Activated T-cell treated with anti-CD3 and anti-CD28 coated beads, Interleukin-2, amount 50 U/mL, for 72 hours (primary cell): ENCODE measurements at regions not wholly inside any gene's neighbourhood (a gene's known extent, or its start where the extent isn't known, plus 50 kb on each side); places are given as distances from the start of the nearest gene placed in this dataset.

Experiments
- ATAC-seq, 2 donors: fragments of 150-1000 bp; cut with Tn5 transposase; replicated peaks in 1 of 2; 2 replicates each; pipeline ENCODE4 v1.10.0; 2021; ENCODE audit warnings: moderate library complexity in 2 of 2, mild to moderate bottlenecking in 1 of 2
- DNase-seq, 2 donors: peaks; one replicate each; pipeline ENCODE4 v3.0.0; 2021 to 2022; ENCODE audit warnings: mixed read lengths in 1 of 2
- H3K27ac Mint-ChIP-seq: one replicate; pipeline ENCODE4 v1.8.0; 2022; ENCODE audit warnings: mild to moderate bottlenecking, moderate library complexity, mixed read lengths
- H3K27me3 Mint-ChIP-seq: one replicate; pipeline ENCODE4 v1.8.0; 2022; ENCODE audit warnings: low read depth, mixed read lengths
- H3K36me3 Mint-ChIP-seq, 2 donors: one replicate each; pipeline ENCODE4 v1.8.0; 2022; ENCODE audit warnings: mixed read lengths in 2 of 2, mild to moderate bottlenecking in 1 of 2; ENCODE audit not compliant: insufficient read depth in 2 of 2
- H3K4me1 Mint-ChIP-seq: one replicate; pipeline ENCODE4 v1.8.0; 2022; ENCODE audit warnings: low read depth, mixed read lengths
- H3K4me3 Mint-ChIP-seq, 2 donors: one replicate each; pipeline ENCODE4 v1.8.0; 2022; ENCODE audit warnings: mild to moderate bottlenecking in 2 of 2, mixed read lengths in 2 of 2, moderate library complexity in 2 of 2
- H3K9me3 Mint-ChIP-seq, 2 donors: one replicate each; pipeline ENCODE4 v1.8.0; 2022; ENCODE audit warnings: mixed read lengths in 2 of 2

DNA sequence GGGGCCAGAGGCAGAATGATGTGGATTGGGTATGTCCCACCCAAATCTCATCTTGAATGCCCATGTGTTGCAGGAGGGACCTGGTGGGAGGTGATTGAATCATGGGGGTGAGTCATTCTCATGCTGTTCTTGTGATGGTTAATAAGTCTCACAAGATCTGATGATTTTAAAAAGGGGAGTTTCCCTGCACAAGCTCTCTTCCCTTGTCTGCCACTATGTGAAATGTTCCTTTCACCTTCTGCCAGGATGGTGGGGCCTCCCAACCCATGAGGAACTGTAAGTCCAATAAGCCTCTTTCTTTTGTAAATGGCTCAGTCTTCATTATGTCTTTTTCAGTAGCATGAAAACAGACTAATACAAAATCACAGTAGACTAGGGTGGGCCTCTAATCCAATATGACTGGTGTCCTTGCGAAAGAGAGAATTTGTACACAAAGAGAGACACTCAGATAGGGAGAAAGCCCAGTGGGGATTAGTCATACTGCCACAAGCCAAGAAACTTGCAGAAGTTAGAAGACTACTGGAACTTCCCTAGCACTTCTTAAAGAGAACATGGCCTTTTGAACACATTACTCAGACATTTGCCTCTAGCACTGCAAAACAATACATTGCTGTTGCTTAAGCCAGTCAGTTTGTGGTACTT, 68.4 kb downstream of the ANXA1 start:
- Mint-ChIP-seq H3K4me3 (peak overlapping the region; percentile 28 to 62), H3K9me3 (no peaks in the 10 kb centered on the region), H3K4me1 (peaks cover 32% of the 10 kb centered on the region), H3K27ac (peak overlapping the region; percentile 39), H3K36me3 (peaks cover 0 to 3% of the 10 kb centered on the region in 2 donors), H3K27me3 (peaks cover 61% of the 10 kb centered on the region)
- peak; percentile 40 to 58 for DNase-seq
- ATAC-seq = peak; percentile 92 to 94

DNA sequence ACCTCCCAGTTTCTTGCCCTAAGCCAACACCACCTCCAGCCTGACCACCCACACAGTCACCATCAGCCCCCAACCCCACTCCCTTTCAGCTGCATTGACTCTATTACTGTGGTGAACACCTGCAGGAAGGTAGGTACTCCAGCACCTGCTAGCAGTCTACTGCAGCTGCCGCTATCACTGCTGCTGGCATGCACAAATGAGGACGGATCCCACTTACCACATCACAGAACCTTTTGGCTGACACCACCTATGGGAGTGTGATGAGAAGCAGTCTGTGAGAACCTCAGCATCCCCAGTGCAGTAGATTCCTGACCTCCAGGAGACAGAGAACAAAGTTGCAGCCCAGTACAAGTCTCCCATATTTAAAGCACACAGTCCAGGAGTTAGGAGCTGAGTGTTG, 71.9 kb downstream of the ANXA1 start:
- Mint-ChIP-seq H3K27ac (no peak overlapping the region), H3K9me3 (peaks cover 0 to 2% of the 10 kb centered on the region in 2 donors), H3K27me3 (peaks cover 54% of the 10 kb centered on the region), H3K36me3 (peaks cover 0 to under 1% of the 10 kb centered on the region in 2 donors), H3K4me3 (no peak overlapping the region), H3K4me1 (peaks cover 18% of the 10 kb centered on the region)
- ATAC-seq (no peak), DNase-seq (no peak)

DNA sequence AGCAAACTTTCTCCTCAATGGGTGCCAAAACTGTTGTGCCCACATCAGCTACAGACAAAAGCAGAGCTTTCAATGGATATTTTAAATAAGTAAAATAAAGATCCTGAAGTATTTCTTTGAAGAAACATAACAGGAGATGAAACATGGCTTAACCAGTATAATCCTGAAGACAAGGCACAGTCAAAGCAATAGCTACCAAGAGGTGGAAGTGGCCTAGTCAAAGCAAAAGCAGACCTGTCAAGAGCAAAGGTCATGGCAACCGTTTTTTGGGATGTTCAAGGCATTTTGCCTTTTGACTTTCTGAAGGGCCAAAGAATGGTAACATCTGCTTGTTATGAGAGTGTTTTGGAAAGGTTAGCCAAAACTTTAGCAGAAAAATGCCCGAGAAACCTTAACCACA, 77.9 kb downstream of the ANXA1 start:
- peak in 1 of 2 donors; percentile 41 for ATAC-seq

DNA sequence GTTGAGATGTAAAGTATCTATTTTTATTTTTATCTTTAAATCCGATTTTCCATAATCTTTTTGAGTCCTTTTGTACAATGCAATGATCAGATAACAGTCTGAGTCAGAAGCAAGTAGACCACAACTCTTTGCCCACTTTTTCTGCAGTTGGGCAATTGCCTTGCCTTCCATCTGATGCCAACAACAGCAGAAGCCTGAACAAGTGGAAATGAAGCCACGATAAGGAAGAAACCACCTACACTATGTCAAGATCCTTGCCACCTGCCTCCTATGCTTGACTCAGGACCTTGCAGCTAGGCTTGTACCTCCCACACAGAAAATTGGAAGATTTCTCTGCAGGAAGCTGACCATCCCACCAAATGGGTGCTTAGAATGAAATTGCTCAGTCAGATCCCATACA, 78.6 kb downstream of the ANXA1 start:
- DNase-seq = no peak
- Mint-ChIP-seq H3K27ac (no peak overlapping the region), H3K9me3 (peaks cover 0 to 2% of the 10 kb centered on the region in 2 donors), H3K4me1 (peaks cover 13% of the 10 kb centered on the region), H3K4me3 (no peak overlapping the region), H3K36me3 (no peaks in the 10 kb centered on the region), H3K27me3 (peaks cover 22% of the 10 kb centered on the region)
- ATAC-seq = peak in 1 of 2 donors; percentile 25

More for the DNA sequence above, 77.9 kb downstream of the ANXA1 start:
- H3K27ac Mint-ChIP-seq = no peak overlapping the region
- peaks cover 0 to 2% of the 10 kb centered on the region in 2 donors for H3K9me3 Mint-ChIP-seq
- peaks cover 29% of the 10 kb centered on the region for H3K27me3 Mint-ChIP-seq
- H3K36me3 Mint-ChIP-seq = no peaks in the 10 kb centered on the region
- H3K4me1 Mint-ChIP-seq = peaks cover 13% of the 10 kb centered on the region
- DNase-seq = no peak
- H3K4me3 Mint-ChIP-seq = no peak overlapping the region

DNA sequence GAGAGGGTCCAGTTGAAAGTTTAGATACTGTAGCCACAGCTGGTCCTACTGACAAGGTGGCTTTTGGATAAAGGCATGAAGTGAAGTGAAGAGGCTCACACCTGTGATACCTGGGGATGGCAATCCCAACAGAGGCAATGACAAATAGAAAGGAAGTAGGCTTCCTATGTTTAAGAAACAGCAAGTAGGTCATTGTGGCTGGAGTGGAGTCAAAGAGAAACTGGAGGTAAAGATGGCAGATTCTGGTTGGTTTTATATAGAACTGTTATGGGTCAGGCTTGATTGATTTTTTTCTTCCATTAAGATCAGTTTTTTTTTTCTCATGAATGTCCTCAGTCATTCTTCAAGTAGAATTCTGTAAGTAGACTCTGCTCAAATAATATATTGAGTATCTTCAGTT, 79.5 kb downstream of the ANXA1 start:
- peaks cover 0 to 2% of the 10 kb centered on the region in 2 donors for H3K9me3 Mint-ChIP-seq
- ATAC-seq = peak; percentile 80 to 82
- DNase-seq = peak; percentile 3 to 17
- no peak overlapping the region for H3K27ac Mint-ChIP-seq
- peaks cover 13% of the 10 kb centered on the region for H3K4me1 Mint-ChIP-seq
- H3K4me3 Mint-ChIP-seq = no peak overlapping the region
- H3K27me3 Mint-ChIP-seq = peaks cover 18% of the 10 kb centered on the region
- no peaks in the 10 kb centered on the region for H3K36me3 Mint-ChIP-seq

DNA sequence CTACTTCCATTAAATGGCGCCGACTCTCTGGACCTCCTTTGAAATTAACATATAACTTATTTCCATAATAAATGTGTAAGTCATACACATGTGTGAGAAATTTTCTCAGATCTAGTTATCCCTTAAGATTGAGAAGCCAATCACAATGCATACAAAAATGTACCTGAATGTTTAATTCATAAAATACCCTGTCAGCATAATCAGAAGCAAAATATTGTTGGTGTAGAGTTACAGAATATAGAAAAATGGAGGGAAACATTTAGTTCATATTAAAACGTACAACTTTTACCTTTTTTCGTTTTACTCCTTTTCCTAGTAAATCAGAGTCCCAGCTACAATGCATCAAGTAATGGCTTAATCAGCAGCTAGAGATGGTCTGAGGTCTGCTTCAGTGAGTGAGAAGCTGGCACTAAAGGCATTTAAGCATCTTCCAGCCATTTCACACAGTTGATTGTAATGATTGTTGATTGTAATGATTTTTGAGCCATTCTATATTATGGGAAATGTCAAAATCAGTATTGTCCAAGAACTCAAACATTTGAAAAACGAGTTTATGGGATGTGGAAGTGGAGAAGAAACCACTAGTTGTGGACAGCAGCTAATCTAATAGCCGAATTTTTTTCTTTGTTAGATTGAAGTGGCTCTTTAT, 81.8 kb downstream of the ANXA1 start:
- Mint-ChIP-seq H3K27ac (no peak overlapping the region), H3K36me3 (no peaks in the 10 kb centered on the region), H3K4me1 (peaks cover 13% of the 10 kb centered on the region), H3K27me3 (peaks cover 12% of the 10 kb centered on the region), H3K4me3 (no peak overlapping the region), H3K9me3 (no peaks in the 10 kb centered on the region)
- no peak for ATAC-seq
- no peak for DNase-seq

DNA sequence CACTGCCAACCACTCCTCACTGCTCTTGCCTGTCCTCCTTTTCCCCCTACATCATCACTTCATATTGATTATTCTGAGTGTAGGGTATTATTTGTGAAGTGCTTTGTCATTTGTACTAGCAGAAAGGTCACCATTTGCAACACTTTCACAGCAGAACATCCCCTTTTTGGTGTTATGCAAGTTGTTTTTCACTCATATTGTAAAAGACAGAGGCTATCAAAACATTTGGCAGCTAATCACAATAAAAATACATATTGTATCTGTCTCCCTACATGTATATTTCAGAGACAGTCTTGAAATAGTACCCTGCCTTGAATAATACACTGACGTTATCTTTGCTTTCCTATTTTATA, 82.3 kb downstream of the ANXA1 start:
- no peaks in the 10 kb centered on the region for H3K36me3 Mint-ChIP-seq
- H3K4me1 Mint-ChIP-seq = peaks cover 13% of the 10 kb centered on the region
- H3K9me3 Mint-ChIP-seq = no peaks in the 10 kb centered on the region
- H3K27me3 Mint-ChIP-seq = peaks cover 12% of the 10 kb centered on the region
- no peak overlapping the region for H3K4me3 Mint-ChIP-seq
- ATAC-seq (no peak), DNase-seq (no peak)
- H3K27ac Mint-ChIP-seq = no peak overlapping the region

DNA sequence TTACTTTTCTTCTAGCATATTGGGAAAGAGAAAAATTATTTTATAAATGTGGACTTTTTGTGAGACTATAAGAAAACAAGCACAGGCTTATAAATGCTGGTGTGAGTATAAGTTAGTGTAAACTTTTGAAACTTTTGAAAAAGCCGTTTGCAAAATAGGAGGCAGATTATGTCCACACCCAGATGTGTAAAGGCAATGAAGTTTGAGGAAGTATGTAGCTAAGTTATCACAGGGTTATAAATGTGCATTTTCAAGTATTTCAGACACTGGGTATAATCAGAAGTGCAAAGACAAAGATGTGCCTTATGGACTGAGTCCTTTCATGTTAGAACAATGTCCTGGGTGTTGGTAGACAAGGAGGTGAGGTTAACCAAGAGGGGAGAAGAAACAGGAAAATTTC, 85.5 kb downstream of the ANXA1 start:
- ATAC-seq (no peak), DNase-seq (no peak)
- no peak overlapping the region for H3K4me3 Mint-ChIP-seq
- no peaks in the 10 kb centered on the region for H3K4me1 Mint-ChIP-seq
- no peak overlapping the region for H3K27ac Mint-ChIP-seq
- no peaks in the 10 kb centered on the region for H3K36me3 Mint-ChIP-seq
- H3K27me3 Mint-ChIP-seq = peaks cover 14% of the 10 kb centered on the region
- H3K9me3 Mint-ChIP-seq = no peaks in the 10 kb centered on the region

DNA sequence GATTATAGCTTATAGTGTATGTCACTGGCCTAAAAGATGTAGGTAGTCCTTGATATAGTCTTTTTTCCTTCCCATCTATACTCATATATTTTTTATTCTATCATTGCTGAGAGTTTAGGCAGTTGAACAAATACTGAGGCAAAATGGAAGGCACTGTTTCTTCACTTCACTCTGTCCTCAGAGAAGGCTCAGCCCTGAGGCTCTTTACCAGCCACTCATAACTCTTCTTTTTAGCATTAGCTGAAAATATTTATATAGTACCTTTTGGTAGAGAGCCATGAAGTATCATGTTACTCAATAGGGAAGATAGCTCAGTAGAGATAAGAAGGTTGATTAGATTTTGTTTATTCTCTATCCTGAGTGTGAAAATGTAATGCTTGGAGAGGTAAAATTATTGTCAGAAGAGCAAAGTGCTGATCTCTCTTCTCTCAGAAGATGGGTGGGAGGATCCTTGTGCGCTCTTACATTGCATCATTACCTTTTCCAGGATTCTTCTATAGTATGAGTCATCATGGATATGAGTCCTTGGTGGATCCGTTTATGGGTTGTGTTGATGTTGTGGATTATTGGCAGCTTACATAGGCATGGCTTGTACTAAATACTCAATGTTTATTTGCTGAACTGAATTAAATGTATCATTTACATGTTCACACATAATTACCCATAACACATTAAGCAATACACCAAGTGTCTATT, 88.1 kb downstream of the ANXA1 start:
- ATAC-seq (no peak), DNase-seq (no peak)
- Mint-ChIP-seq H3K9me3 (no peaks in the 10 kb centered on the region), H3K27me3 (peaks cover 27% of the 10 kb centered on the region), H3K4me1 (no peaks in the 10 kb centered on the region), H3K4me3 (no peak overlapping the region), H3K36me3 (no peaks in the 10 kb centered on the region), H3K27ac (no peak overlapping the region)

DNA sequence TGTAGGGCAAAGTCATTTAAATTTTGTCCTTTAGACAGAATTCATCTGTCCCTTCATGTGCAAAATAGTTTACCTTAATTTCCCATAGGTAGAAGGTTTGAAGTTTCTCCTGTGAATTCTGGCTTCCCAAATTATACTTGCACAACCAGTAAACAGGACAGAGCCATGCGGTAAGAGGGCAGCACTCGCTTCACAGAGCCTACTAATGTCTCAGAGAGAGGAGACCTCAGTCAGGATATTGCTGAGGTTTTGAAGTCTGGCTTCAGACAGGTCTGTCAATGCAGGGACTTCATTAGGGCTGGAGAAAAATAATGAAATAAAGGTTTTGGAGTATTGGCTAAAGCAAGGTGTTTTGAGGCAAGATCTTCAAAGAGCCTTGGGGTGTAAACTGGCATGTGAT, 91.4 kb downstream of the ANXA1 start:
- Mint-ChIP-seq H3K36me3 (no peaks in the 10 kb centered on the region), H3K4me1 (no peaks in the 10 kb centered on the region), H3K27ac (no peak overlapping the region), H3K27me3 (peaks cover 21% of the 10 kb centered on the region), H3K4me3 (no peak overlapping the region), H3K9me3 (no peaks in the 10 kb centered on the region)
- ATAC-seq (no peak), DNase-seq (no peak)

DNA sequence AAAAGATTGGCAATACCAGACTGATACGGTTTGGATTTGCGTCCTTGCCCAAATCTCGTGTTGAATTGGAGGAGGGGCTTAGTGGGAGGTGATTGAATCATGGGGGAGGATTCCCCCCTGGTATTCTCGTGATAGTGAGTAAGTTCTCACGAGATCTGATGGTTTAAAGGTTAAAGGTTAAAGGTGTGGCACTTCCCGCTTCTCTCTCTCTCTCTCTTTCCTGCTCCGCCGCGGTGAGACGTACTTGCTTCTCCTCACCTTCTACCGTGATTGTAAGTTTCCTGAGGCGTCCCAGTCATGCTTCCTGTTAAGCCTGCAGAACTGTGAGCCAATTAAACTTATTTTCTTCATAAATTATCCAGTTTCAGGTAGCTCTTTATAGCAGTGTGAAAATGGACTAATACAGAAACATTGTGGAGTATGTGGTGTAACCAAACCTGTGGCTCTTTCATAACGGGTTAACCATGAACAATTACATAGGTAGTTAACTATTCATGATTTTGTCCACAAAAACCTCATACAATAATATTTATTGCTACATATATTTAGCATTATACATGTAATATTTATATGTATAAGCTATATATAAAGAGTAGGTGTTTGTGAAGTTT, 107.5 kb downstream of the ANXA1 start:
- no peak overlapping the region for H3K4me3 Mint-ChIP-seq
- no peak overlapping the region for H3K27ac Mint-ChIP-seq
- DNase-seq (no peak), ATAC-seq (no peak)
- peaks cover 0 to 1% of the 10 kb centered on the region in 2 donors for H3K36me3 Mint-ChIP-seq
- peaks cover 3 to 5% of the 10 kb centered on the region in 2 donors for H3K9me3 Mint-ChIP-seq
- no peaks in the 10 kb centered on the region for H3K27me3 Mint-ChIP-seq
- H3K4me1 Mint-ChIP-seq = no peaks in the 10 kb centered on the region

DNA sequence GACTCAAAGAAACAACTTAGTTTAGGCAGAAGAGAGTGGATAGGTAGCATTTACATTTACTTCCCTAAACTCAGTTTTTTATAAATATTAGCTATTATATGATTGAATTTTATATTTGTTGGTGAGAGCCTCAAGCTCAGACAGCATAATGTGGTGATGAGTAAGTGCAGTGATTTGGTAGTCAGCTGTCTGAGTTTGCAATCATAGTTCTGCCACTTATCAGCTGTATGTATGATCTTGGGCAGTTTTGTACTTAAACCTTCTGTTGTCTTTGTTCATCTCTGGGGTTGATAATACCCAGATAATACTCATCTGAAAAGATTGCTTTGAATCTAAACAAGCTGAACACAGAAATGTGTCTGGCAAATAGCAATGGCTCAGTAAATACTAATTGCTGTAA, 108.8 kb downstream of the ANXA1 start:
- no peak for DNase-seq
- H3K4me3 Mint-ChIP-seq = no peak overlapping the region
- no peaks in the 10 kb centered on the region for H3K4me1 Mint-ChIP-seq
- no peak for ATAC-seq
- H3K27ac Mint-ChIP-seq = no peak overlapping the region
- H3K36me3 Mint-ChIP-seq = peaks cover 0 to 1% of the 10 kb centered on the region in 2 donors
- no peaks in the 10 kb centered on the region for H3K27me3 Mint-ChIP-seq
- peaks cover 3 to 5% of the 10 kb centered on the region in 2 donors for H3K9me3 Mint-ChIP-seq

DNA sequence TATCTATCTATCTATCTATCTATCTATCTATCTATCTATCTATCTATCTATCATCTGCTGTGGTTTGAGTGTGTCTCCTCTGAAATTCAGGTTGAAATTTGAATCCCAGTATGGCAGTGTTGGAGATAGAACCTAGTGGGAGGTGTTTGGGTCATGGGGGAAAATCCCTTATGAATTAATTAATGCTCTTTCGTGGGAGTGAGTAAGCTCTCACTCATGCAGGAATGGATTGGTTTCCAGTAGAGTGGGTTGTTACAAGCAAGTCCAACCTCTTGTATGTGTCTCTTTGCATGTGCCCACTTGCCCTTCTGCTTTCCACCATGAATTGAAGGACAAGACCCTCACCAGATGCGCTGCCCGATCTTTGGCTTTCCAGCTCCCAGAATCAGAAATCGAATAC, 113.0 kb downstream of the ANXA1 start:
- H3K27me3 Mint-ChIP-seq = no peaks in the 10 kb centered on the region
- no peak overlapping the region for H3K4me3 Mint-ChIP-seq
- ATAC-seq = no peak
- H3K36me3 Mint-ChIP-seq = no peaks in the 10 kb centered on the region
- no peaks in the 10 kb centered on the region for H3K4me1 Mint-ChIP-seq
- H3K27ac Mint-ChIP-seq = no peak overlapping the region
- H3K9me3 Mint-ChIP-seq = no peaks in the 10 kb centered on the region
- DNase-seq = no peak
